NCI-H2171 treated with DMSO at 0.1 percent for 48 hours (cell line): ENCODE measurements at regions not wholly inside any gene's neighbourhood (a gene's known extent, or its start where the extent isn't known, plus 50 kb on each side); places are given as distances from the start of the nearest gene placed in this dataset.

Experiments used
- DNase-seq: peaks from one replicate; lab custom pipeline; 2025; lab: John Stamatoyannopoulos, UW

DNA sequence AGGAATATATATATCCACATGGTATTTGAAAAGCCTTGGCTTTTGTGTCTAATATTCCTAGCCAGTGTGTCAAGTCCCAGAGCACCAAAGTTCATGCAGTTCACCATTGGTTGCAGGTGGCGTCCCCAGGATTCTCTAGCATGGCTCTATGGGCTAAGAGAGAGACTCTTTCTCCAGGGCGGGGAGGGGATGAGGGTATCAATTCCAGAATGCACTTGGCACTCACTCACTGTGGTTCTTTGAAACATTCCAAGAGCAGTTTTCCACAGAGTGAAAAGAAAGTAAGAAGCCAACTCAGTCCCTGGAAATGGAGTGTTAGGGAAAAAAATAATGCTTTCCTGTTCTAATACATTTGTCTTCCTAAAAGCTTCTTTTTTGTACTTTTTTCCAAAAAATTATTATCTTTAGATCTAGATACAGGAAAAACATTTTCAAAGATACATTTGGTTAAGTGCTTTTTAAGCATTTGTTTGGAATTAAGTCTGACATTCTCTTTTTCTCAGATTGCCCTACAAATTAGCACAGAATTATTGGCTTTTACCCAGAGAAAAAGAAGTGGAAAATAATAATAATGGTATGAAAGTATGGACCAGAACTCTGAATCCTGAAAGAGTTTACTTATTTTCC is 239.9 kb downstream of the PAX3 start:
- no peak for DNase-seq

DNA sequence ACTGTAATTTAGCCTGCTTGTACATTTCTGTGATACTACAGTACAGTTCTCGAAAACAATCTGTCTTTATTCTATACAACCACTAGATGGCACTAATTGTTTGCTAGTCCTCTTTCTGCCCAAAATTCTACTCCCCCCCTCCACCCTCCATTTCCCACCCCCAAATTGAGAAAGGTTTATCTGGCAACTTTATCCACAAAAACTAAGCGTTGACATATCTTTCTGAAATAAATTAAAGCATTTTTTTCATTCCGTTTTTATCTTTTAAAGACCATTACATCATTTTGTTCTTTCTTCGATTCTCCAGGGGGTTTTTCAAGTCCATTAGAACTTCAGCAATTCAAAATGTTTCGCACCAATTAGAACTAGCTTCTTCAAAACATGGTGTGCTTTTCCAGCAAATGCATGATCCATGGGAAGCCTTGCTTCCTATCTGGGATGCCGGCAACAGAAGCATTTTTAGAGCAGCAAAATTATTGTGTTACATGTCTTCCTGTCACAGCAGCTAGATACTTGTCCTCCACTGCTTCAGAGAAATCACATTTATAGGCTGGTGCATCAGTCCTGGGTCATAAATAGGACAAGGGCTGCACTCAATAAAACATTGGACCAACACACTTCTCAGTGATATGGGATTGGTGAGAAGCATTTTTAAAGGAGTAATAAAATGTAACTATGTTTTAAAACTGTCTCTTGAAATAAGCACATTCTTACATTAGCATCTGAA is 241.3 kb downstream of the PAX3 start:
- peak; percentile 51 for DNase-seq

DNA sequence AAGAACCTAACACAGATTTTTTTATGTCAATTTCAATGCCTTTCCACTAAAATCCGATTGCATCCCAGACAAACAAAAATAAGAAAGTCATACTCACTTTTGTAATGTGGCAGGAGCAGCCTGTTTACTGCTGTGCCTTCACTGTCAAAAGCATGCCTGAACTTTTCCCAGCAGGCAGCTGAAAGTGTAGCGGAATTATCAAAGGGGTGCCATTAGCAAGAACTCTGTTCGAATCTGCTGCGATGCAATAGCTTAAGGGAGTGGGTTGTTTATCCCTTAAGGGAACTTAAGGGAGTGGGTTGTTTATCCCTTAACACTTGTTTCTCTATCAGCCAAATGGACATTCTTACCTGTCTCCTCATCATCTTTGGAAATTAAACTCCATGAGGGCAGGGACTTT is 243.5 kb downstream of the PAX3 start:
- DNase-seq = no peak

DNA sequence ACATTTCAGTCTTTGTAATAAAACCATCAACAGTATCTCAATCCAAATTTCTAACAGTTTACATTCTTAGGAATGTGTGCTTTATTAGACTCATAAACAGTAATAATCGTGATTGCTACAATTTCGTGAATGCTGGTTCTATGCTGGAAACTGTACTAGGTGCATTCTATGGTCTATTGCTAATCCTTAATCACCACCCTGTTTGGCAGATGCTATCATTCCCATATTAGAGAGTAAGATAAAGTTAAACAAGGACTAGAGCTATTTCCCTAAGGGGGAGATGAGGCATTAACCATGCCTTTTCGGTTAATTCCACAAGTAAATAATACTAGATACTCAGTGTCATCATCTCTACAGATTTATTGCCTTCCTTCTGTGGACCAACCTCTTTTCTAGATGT is 244.0 kb downstream of the PAX3 start:
- DNase-seq = no peak

DNA sequence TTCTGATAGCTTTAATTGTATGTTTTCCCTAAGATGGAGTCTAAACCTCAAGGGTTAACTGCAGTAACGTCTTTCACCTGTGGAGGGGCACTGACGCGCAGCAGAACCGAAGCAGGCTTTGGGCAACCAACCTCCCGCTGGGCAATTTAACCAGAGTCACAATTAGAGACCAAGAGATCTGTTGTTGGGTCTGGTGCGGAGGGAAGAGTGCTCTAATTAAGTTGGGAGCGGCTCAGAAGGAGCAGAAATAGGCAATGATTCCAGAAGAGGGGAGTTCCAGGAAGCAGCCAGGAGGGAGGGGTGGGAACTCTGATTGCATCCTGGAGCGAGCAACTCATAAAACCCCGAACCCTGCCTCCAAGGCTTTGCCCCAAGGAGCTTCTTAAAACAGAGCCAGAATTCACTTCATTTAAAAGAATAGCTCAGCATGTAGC is 245.8 kb downstream of the PAX3 start:
- DNase-seq = peak; percentile 24

DNA sequence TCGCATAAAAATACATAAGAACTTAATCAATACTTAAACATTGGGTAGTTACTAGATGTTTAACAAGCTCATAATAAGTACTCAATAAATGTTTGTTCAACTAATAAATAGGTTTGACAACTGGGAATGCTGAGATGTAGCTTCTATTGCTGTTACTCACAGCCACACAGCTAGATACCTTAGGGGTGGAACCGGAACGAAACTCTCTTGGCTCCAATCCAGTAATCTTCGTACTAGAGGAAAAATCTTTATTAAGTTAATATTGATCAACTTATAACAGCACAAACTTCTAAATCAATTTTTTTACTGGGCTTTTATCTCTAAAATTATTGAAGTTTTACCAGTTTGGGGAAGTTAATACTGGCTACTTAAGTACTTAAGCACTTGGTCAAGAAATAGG is 247.8 kb downstream of the PAX3 start:
- no peak for DNase-seq

DNA sequence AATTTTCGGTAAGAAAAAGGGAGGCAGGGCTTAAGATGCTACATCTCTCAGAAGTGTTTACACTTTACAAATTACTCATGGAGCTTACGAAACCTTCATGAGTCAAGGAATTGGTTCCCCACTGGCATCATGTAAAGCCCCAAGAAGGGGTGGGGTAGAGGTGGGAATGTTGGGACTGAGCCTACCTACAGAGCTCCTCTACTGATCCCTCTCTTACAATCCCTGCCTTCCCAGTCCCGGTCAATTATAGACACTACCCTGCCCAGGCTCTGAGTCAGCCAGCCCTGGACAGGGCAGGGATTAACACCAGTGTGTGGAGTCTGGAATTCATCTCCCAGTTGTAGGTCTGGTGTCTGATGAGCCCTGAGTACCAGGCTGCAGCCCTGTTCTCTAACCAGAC is 248.9 kb downstream of the PAX3 start:
- no peak for DNase-seq

DNA sequence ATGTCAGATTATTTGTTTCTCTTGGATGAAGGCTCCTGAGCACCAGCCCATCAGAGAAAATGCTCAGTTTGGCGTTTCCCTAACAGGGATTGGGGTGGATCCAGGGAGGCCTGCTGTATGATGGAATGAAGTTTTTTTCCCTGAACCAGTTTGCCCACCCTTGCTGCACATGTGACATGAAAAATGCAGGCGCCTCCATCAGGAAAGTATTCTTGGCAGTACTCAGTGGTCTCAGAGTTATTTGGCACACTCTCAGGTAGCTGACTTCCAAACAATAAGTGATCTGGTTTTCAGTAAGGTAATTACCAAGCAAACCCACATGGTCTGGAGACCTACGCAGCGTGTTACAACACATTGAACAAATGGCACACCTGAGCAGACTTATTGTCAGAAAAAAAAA is 254.9 kb downstream of the PAX3 start:
- no peak for DNase-seq

DNA sequence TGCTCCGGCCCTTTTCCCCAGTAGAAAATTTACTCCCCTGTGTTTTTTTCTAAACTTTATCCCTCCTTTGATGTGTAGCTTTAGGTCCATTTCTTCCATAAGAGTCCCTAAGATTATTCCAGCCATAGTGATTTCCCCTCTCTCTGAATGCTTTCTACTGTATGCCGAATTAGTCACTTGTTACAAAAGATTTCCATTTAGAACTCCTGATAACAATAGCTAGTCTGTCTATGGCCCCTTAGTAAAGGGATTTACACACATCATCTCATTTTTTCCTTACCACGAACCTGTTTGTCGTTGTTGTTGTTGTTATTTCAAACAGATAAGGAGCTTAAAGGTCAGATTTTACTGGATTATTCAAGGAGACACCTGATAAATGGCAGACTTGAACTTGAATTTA is 256.1 kb downstream of the PAX3 start:
- no peak for DNase-seq

DNA sequence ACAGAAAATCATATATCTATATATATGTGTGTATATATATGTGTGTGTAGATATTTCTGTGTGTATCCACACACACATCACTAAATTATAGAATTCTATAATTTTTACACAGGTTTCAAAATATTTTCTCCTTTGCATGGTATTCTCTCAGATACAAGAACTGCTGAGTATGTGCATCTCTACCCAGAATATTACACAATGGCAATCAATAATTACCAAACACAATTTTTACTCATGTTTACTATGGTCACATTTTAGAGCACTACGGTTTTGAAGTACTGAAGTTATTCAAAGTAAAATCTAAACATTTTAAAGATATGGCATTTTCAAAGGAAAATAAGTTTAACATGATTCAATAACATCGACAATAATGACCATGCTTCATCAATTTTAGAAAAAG is 258.5 kb downstream of the PAX3 start:
- no peak for DNase-seq

DNA sequence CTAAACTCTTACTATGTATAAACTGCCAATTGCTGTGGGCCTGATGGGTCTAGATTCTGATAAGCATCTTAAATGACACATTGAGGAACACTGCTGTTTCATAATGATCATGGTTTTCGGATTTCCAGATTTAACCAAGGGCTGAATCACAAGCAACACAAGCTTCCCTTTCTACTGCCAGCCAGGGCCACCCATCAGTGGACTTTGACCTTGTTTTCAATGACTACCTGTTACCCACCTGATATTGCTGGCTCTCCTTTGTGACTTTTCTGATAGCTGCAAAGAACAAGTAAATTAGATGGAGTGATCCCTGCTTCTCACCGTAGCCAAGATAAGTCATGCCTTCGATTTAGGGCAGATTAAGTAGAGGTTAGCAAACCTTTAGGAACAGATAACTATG is 259.0 kb downstream of the PAX3 start:
- no peak for DNase-seq

DNA sequence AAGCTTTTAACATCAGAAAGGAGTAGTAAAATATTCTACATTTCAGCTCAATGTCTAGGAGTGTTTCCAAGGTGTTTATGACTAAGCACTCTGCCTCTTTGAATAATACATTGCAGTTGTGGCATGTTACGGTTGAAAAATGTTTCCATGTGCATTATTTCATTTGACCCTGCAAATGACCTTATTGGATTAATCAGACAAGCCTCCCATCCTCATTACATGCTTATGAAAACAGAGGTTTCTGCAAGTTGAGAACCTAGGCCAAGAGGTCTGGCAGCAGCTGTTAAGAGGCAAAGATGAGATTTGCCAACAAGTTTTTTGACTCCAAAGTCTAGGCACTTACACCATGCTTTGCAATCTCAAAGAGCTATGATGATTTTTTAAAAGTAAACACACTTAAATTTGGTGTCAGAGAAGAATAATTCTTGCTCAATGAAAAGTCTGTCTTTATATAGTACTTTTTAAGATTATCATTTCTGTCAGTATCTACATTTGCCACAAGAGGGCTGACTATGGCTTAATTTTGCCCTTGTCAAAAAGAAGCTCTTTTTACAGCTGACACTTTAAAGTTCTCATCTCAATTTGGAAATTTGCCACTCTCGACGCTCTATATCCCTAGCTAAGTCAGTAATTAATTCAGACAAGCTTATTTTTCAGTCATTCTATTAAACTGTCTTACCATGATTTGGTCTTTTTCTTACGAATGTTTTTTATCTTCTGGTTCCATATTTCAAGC is 260.6 kb downstream of the PAX3 start:
- peak; percentile 55 for DNase-seq

DNA sequence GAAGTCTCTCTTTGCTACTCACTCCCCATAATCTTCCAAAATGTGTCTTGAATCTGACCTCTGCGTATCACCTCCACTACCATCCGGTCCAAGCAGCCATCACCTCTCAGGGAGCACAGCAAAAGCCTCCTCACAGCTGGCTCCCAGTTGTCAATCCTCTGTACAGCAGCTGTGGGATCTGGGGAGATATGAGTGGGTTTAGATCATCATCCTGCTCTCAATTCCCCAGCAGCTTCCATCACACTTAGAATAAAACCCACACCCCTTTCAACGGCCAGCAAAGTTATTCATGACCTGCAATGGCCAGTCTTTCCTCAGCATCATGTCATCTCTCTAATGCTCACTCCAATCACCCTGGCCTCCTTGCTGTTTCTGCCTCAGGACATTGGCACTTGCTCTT is 261.6 kb downstream of the PAX3 start:
- DNase-seq = no peak

DNA sequence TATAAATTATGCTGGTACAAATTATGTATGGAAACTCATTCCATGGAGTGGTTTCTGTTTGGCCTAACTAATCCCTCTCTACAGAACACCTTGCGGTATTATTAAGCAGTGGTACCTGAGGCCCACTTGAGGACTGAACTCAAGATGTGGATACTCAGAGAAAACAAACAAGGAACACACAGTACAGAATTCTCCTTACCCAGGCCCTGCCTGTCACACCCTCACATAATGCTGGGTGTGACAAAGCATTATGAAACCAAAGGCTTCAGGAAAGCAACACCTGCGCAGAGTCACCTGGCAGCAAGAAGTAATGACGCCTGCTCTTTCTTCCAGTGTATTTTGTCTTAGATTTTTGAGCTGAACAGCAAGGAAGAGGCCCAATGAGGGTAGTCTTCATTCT is 264.7 kb downstream of the PAX3 start:
- no peak for DNase-seq

DNA sequence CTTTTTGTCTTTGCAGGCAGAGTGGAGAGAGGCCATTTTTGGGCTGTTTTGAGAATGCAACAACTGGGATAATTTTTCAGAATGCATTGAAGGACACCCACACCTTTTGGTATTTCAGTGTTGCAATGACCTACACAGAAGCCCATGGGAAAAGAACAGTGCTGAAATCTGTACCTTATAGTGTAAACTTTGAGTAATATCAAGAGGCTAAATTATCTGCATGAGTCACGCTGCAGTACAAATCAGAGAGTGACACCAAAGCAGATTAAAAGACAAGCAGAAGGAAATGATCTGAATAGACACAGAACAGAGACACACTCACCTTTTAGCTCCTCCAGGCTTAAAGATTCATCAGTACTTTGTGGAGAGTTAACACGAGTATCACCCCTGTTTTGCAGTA is 265.3 kb downstream of the PAX3 start:
- no peak for DNase-seq

DNA sequence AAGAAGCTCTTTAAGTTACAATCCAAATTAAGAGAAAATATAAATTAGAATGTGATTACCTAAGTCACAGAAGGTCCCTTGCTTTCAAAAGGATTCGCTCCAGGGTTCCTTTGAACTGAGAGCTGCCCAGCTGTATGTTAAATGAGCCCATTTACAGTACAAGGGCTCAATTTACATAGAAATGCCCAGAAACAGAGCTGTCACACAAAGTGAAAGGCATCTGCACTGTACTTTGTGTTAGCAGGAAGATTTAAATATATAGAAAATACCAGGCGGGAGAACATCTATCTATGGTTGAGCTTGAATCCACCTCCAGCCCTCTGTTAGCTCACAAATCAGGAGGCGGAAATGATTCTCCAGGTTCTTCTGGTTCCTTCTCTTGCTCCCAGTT is 272.9 kb downstream of the PAX3 start:
- DNase-seq = no peak

DNA sequence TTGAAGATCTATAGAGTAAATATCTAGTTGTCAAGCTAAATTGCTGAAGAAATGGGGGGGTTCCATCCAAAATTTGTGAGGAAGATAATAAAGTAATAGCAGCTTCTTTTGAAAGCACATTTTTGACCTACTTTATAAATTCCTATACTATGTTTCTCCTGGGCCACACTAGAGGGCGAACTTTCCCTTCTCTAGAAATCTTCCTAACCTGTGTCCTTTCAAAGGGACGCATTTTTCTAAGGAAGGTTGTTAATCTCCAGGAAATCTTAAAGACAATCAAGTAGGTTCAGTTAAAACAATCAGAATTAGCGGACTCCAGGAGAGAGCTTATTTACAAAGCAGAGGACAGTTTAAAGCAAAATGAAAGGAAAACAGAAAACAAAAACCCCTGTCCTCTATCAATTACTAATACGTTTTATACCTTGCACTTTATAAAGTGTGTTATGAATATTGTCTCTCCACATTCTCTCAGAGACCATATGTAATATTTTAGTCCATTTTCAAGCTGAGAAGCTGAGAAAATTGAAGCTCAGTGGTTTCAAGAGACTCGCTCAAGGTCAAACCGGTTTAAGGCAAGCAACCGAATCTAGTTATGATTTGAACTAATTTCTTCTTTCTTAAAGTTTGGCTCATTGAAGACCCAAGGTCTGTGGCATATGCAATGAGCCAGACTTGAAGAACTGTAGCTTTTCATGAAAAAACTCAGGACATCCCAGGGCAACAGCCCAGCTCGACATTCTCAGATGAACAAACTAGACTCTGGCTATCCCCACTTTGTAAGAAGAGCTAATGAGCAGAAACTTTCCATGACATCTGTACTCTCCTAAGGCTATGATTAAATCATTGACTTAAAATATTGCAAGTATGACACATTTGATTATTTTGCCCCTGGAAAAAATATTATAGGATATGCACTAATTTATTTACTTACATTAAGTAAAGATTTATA is 273.6 kb downstream of the PAX3 start:
- DNase-seq = peak; percentile 65

DNA sequence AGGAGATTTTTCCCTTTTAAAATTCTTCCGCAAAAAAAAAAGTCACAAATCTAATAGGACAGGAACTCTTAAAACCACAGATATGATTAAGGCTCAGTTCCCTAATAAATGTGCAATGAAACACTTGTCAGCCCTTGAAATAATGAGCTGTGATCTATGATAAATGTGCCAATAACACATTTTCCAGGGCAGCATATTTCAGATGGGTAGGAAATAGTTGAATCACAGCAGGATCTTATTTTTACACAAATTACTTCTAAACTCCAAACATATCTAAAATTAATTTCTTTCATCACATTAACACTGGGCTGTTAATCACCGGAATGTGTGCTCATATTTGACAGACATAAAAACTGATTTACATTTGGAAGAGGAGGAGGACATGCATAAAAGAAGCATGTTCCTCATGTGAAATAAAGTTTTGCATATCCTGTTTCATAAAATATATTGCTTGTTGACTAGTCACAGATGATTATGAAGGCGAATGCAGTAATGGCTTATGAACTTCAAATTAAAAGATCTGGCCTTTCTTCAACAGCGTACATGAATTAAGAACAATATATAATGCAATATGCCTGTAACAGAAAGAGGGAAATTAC is 281.4 kb downstream of the PAX3 start:
- DNase-seq = no peak

DNA sequence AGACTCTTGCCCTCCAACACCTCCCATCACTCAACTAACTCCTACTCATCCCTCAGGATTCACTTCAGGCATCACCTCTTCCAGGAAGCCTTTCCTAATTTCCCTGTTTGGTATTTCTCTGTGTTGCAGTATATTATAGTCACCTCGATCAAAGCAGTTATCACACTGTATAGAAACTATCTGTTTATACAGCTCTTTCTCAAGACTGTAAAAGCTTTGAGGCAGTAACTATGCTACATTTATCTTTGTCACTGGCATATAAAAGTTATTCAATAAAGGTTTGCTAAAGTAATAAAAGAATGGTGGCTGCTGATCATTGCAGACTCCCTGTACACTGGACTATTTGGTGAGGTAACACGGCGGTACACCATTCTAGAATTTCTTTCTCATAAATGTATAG is 284.9 kb downstream of the PAX3 start:
- DNase-seq = no peak

DNA sequence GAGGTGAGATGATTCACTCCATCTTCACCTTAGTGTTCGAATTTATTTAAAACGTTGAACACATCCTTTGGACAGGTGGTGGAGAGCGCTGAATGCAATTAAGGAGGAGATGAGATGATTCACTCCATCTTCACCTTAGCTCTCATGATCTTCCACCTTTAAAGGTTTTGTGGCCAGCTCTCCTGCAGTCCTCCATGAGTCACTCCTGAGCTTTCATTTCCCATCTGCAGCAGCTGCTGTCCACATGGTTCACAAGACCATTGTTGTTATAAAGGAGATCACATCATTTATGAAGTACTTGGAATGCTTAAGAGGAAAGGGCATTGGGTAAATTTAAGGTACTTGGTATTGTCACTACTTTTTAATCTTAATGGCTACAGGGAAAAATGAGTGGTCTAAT is 298.5 kb downstream of the PAX3 start:
- peak; percentile 56 for DNase-seq

DNA sequence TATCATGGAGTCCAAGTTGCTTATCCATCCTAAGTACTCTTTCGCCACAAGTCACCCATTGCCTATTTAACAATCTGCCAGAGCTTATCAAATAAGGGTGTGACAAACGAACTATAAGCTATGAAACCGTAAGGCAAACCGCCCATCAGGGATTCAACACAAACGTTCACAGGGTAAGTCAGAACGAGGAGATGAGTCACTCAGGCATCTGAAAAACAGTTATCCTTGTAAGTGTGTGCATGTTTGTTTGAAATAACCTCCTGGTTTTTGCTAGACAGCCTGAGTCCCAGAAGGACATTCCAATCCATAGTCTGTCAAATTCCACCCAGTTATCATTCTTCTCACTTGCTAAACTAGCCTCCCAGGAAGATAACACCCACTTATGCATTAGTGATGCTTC is 299.1 kb downstream of the PAX3 start:
- no peak for DNase-seq

DNA sequence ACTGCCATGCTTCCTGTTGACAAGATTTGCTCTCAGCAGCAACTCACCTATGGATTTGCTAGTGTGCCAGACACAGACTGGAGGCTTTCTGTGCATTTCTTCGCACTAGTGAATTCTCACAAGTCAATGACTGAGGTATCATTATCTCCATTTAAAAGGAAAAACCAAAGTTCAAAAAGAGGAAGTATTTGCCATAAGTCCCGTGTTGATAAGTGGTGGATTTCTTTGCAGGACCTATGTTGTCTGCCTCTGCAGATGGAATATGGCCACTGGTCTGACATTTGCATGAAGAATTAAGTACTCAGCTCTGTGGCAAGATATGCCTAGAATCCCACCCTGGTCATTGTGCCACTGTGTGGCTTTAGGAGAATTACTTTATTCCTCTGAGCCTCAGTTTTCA is 299.6 kb downstream of the PAX3 start:
- DNase-seq = no peak
